GM18520 (cell line): ENCODE measurements at regions not wholly inside any gene's neighbourhood (a gene's known extent, or its start where the extent isn't known, plus 50 kb on each side); places are given as distances from the start of the nearest gene placed in this dataset.

Source experiments
- ATAC-seq: cut with Tn5 transposase; IDR thresholded peaks from one replicate; pipeline ENCODE4 v1.9.1; 2021; ENCODE audit not compliant: unreplicated experiment

DNA sequence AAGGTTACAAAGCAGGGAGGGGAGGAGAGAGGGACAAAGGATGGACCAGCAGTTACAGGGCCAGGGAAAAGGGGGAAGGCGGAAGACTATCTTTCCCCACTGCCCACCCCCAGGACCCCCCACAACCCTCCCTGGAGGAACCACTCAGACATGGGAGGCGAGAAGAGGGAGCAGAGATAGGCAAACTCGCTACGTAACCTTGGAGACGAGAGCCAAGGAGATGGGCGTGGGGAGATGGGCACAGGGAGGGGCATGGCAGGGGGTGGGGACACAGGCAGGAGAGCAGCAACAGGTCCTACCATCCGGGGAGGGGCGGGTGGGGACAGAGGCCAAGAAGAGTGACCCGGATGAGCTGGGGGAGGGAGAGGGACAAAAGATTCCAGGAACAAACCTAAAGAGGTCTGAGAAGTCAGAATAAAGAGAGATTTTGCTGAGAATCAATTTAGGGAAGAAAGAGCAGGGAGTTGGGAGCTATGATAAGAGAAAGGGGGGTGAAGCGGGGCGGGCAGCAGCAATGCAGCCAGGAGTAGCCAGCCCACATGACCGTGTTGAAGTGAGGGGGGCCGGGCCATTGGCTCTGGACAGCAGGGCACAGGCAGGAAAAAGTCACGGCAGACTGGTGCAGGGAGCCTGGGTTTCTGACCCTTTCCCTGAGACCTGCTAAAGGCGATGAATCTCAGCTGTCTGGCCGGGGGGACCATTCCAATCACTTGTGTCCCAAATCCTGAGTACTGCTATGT lies 128.4 kb downstream of the BUD13 start:
- ATAC-seq, result no peak

GRCh38 chr11:116643521-116643920 lies 129.3 kb downstream of the BUD13 start:
- no peak for ATAC-seq

DNA sequence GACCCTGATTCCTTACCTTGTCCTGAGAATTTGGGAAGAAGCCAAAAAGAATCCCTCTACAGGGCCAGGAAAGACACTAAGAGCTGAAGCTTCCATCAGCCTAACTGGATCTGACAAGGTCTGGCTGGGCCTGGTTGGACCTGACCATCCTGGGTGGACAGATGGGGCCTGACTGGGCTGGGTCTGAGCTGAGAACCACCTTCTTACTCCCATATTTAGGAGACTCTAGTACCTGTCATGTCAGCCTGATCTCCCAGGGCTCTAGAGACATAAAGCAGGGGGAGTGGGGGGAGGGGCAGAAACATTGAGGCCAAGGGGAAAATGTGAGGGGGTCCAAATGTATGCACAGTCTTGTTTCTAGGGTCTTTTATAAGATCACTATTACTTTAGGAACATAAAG lies 129.9 kb downstream of the BUD13 start:
- no peak for ATAC-seq

- no peak for ATAC-seq
Observed at GRCh38 chr11:116642481-116642880, 130.3 kb downstream of the BUD13 start.

GRCh38 chr11:116641561-116642045 lies 131.2 kb downstream of the BUD13 start:
- no peak for ATAC-seq

- ATAC-seq, result no peak
Observed at GRCh38 chr11:116640641-116641402, 132.0 kb downstream of the BUD13 start.

DNA sequence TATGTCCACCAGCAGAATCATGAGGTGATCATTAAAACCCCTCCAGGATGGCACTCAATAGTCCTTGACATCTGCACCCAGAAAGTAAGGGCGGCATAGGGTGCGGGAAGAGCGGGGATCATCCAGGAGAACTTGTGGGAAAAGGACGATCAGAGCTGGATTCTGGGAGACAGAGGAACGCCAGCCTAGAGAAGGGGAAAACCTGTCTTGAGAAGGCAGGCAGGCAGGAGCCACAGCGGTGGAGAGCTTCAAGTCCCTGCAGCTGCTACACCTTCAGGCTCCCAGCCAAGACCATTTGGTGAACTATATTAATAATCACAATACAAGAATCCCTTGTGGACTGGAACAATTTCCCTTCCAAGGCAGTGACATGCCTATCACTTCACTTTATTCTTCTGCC lies 134.3 kb downstream of the BUD13 start:
- ATAC-seq, result no peak

- ATAC-seq, result no peak
Observed at GRCh38 chr11:116637766-116638165, 135.0 kb downstream of the BUD13 start.

DNA sequence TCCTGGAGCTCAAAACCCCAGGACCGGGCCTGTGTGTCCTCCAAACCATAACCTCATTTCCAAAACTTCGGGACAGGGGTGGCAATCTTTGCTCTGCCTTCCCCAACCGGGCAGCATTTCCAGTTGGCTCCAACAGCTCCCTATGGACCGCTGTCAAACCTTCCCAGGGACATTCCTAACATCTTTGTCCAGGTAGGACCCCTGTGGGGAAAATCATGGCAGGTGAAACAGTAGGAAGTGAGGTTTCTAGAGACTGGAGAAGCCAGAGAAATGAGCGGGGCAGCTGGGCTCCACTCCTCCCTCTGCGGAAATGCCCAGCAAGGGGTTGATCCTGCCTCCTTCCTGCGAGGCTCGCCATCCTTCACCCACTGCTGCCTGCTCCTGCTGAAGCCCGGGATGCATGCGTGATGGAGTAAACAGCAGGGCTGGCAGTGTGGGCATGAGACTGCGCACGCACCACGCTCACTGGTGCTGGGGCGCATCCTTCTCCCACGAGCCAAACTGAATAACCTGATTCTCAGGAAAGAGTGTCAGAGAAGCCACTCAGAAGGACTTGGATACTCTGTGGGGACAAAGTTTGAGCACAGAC lies 136.4 kb downstream of the BUD13 start:
- ATAC-seq, result no peak

DNA sequence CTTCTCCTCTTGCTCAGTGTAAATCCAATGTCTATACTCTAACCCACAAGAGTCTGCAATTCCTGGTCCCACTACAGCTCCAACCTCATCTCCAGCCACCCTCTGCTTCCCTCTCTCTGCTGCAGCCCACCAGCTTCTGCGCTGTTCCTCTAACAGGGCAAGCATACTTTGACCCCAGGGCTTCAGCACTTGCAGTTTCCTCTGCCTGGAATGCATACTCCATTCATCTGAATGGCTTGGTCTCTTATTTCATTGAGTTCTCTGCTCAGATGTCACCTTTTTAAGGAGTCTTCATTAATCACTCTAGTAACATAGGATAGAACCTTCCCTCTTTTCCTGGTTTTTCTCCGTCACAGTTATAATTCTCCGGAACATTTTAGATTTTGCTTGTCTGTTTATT lies 141.6 kb downstream of the BUD13 start:
- ATAC-seq, result no peak

- no peak for ATAC-seq
Observed at GRCh38 chr11:116618461-116618860, 154.3 kb downstream of the BUD13 start.

DNA sequence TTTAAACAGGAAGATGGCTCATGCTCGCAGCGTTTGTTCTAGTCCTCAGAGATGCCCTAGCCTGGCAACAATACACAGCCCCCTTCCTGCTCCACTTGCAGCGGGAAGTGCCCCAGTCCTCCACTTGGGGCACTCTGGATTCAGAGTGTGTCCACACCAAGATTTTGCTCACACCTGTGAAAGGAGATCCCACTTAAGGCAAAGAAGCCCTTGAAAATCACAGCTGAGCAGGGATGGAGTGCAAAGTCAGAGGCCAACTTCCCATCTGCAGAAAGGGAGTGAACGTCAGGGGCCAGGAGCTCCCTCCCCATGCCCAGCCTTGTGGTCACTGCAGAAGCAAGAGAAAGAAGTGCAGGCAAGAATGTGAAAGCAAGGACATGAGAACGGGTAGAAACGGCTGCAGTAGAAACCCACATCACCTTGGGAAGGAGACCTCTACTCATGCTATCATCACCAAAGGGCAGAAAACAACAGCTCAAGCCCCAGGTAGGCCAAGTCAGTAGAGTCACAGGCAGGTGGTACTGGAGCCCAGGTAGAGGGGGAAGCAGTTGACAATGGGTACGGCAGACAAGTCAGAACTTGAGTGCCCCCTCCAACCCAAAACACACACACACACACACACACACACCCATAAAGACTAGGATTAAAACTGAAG lies 157.4 kb downstream of the BUD13 start:
- no peak for ATAC-seq

GRCh38 chr11:116614306-116615210 lies 158.2 kb downstream of the BUD13 start:
- no peak for ATAC-seq

DNA sequence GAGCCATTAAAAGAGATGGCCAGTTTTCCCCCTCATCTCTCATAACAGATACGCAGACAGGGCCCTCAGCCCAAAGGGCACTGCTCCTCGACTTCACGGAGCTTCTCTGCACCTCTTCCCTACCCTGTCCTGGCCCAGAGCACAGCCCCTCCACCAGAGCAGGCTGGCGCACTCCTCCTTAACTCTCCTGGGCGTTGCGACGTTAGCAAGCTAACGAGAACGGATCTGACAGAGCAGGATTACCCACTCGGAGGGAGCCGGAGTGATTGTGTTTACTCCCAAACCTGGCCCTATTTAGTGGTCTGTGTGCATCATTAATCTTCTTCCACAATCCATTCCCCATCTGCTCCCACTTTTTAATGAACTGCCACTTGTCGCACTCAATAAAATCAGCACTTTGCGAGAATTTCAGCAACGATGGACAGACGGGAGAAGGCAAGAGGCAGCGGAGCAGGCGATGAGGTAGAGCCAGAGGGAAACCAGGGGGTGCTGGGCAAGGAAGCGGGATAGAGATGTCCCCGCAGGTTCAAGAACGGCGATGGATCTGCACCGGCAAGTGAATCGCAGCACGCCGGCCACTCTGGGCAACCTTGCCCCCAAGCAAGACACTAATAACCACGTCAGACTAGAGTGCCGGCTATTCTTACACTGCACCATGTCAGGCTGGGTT lies 159.4 kb downstream of the BUD13 start:
- no peak for ATAC-seq

DNA sequence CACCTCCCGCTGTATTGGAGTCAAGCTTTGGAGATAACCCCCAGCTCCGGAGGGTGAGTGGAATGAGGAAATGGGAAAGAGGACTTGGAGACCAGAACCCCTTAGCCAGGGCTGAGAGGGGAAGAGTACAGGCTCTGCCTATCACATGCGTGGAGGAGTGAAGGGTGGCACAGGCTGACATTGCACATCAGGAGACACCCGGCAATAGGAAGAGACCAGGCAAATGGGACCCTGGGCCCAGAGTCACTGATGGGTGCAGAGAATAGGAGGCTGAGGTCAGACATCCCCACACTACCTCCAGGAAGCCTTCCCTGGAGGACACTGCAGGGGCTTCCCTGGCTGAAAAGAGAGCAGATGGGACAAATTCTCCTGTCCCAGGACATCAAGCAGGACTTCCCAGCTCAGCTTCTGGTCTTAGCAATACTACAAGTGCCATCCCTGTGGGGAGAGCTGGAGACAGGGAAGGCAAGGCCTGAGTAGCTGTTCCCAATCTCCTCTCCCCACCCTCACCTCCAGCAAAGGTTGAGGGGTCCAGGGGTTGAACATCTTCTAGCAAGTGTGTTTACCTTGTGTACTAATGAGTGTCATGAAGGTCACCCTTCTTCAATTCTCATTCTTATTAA lies 160.7 kb downstream of the BUD13 start:
- no peak for ATAC-seq

- no peak for ATAC-seq
Observed at GRCh38 chr11:116610190-116610589, 162.6 kb downstream of the BUD13 start.

DNA sequence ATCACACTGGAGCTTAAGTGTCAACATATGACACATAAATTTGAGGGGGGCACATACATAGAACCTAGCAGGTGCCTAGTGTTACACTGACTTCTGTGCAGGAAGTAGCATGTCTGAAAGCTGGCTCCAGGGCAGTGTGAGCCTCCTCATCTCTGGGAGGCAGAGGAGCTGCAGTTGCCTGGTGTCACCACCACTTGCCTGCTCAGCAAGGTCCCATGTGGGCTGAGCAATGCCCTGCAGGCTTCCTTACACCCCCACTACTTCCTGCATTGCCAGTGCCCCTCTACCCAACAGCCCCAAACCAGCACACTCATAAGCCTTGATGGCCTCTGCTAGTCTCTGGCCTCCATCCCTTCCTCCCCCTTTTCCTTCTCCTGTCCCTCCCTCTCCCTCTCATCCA lies 165.8 kb downstream of the BUD13 start:
- ATAC-seq, result no peak

GRCh38 chr11:116605543-116606459 lies 167.0 kb downstream of the BUD13 start:
- ATAC-seq, result no peak
